ENCODE measurements at regions not wholly inside any gene's neighbourhood (a gene's known extent, or its start where the extent isn't known, plus 50 kb on each side); places are given as distances from the start of the nearest gene placed in this dataset.

DNA sequence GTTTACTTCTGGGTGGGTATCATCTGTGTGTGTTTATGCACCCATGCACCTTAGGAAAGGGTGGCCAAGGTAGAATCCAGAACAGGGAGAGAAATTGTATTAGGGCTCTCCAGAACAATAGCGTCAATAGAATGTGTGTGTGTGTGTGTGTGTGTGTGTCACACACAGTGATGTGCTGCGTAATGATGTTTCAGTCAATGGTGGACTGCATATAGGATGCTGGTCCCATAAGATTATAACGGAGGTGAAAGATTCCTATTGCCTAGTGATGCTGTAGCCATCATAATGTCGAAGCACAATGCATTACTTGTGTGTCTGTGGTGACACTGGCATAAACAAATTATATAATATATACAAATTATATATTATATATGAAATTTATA is 69.3 kb upstream of the PRR23C start:
- no peak for TF ChIP-seq CTCF (IDR thresholded peaks at IDR 0.05; ENCODE audit: borderline replicate concordance, extremely low read depth, low read length, poor library complexity, severe bottlenecking)
- TF ChIP-seq EZH2 (IDR thresholded peaks at IDR 0.05; ENCODE audit: borderline replicate concordance, low read depth, low read length, severe bottlenecking) = no peak

All from DND-41 (cell line).